GM12878 (cell line): ENCODE measurements at regions not wholly inside any gene's neighbourhood (a gene's known extent, or its start where the extent isn't known, plus 50 kb on each side); places are given as distances from the start of the nearest gene placed in this dataset.

Source experiments
- ATAC-seq: fragments of 200-7000 bp; cut with Tn5 transposase; 3 replicates; pipeline ENCODE4 v1.9.1; 2020; ENCODE audit warnings: mild to moderate bottlenecking, moderate library complexity
- BruUV-seq: library from RNA; stranded (reverse); fragments of 400-500 nt; replicated peaks from 2 replicates; lab custom pipeline; 2021; lab: Mats Ljungman, UMichigan
- CTCF ChIA-PET: fragments of 300-600 bp; sonication (Branson Sonifier 250); formaldehyde crosslinking; extraction: SDS; loops from one replicate; lab custom pipeline; 2021; ENCODE audit warnings: inconsistent platforms; lab: Yijun Ruan, JAX
- POLR2A ChIA-PET: fragments of 350-600 bp; formaldehyde crosslinking; extraction: SDS; loops from one replicate; lab custom pipeline; 2021; ENCODE audit warnings: inconsistent platforms; lab: Charles Lee
- RAD21 ChIA-PET: fragments of 300-600 bp; sonication (Branson Sonifier 250); formaldehyde crosslinking; loops from one replicate; lab custom pipeline; 2023; ENCODE audit warnings: antibody characterized with exemption; ENCODE audit not compliant: unreplicated experiment; lab: Charles Lee
- SMC1A ChIA-PET: fragments of 300-600 bp; sonication (Branson Sonifier 250); formaldehyde crosslinking; loops from one replicate; lab custom pipeline; 2023; ENCODE audit not compliant: unreplicated experiment, uncharacterized antibody; lab: Charles Lee
- DNase-seq: peaks from one replicate; pipeline ENCODE4 v3.0.0-alpha.2; 2011; ENCODE audit warnings: low read depth, low spot score
- FAIRE-seq: peaks from 3 replicates; lab custom pipeline; 2011; peaks lifted over from hg19 to GRCh38; lab: Jason Lieb, UNC
- H2AFZ ChIP-seq: 2 replicates; pipeline ENCODE4 v1.6.0; 2011; ENCODE audit warnings: low read depth, low read length, control low read depth; ENCODE audit not compliant: control insufficient read depth
- H3K27ac ChIP-seq: 2 replicates; pipeline ENCODE4 v1.5.1; 2011; ENCODE audit warnings: control low read depth; ENCODE audit not compliant: control insufficient read depth, insufficient read depth
- H3K27me3 ChIP-seq, 2 experiments: replicated peaks in 1 of 2; 2 replicates each; pipeline versions ENCODE4 v1.6.0 to v1.6.1; 2011; ENCODE audit warnings: low read length in 1 of 2; ENCODE audit not compliant: control insufficient read depth in 2 of 2, insufficient read depth in 2 of 2
- H3K36me3 ChIP-seq, 2 experiments: 2 replicates each; pipeline ENCODE4 v1.5.1; 2011; ENCODE audit warnings: low read length in 1 of 2; ENCODE audit not compliant: control insufficient read depth in 2 of 2, insufficient read depth in 2 of 2
- H3K4me1 ChIP-seq: 2 replicates; pipeline ENCODE4 v1.6.1; 2011; ENCODE audit warnings: mild to moderate bottlenecking, low read length, moderate library complexity, mixed read lengths; ENCODE audit not compliant: control insufficient read depth, insufficient read depth
- H3K4me2 ChIP-seq: 2 replicates; pipeline ENCODE4 v1.6.0; 2011; ENCODE audit warnings: control low read depth; ENCODE audit not compliant: control insufficient read depth, insufficient read depth
- H3K4me3 ChIP-seq: fragments of 200-600 bp; sonication (generic); 2 replicates; pipeline ENCODE4 v1.5.1; 2016
- H3K79me2 ChIP-seq: 2 replicates; pipeline ENCODE4 v1.6.0; 2011; ENCODE audit warnings: low read length; ENCODE audit not compliant: control insufficient read depth, insufficient read depth
- H3K9ac ChIP-seq: 2 replicates; pipeline ENCODE4 v1.8.0; 2011; ENCODE audit warnings: low read length, control low read depth, mixed read lengths; ENCODE audit not compliant: control insufficient read depth, insufficient read depth
- H3K9me3 ChIP-seq: replicated peaks from 3 replicates; pipeline ENCODE4 v1.5.1; 2011; ENCODE audit warnings: mild to moderate bottlenecking, low read length; ENCODE audit not compliant: control insufficient read depth, insufficient read depth
- H4K20me1 ChIP-seq: 2 replicates; pipeline ENCODE4 v1.6.0; 2011; ENCODE audit not compliant: control insufficient read depth, insufficient read depth
- BACH1 ChIP-seq: fragments of 450-650 bp; IDR thresholded peaks from 2 replicates; pipeline ENCODE4 v1.6.1; 2017; ENCODE audit warnings: mild to moderate bottlenecking, borderline replicate concordance
- CBX3 ChIP-seq: fragments of 200-600 bp; sonication (generic); IDR thresholded peaks from 2 replicates; pipeline ENCODE4 v1.6.1; 2016; ENCODE audit warnings: low read depth, borderline replicate concordance
- CHD2 ChIP-seq: IDR thresholded peaks from 2 replicates; pipeline ENCODE4 v1.6.1; 2011; ENCODE audit warnings: low read depth, low read length, improper control_type of control experiment, borderline replicate concordance
- GABPA ChIP-seq: IDR thresholded peaks from 2 replicates; pipeline ENCODE4 v1.6.1; 2014; ENCODE audit warnings: antibody characterized with exemption, low read depth, mild to moderate bottlenecking, inconsistent platforms
- MTA3 ChIP-seq: IDR thresholded peaks from 2 replicates; pipeline ENCODE4 v1.6.1; 2012; ENCODE audit warnings: low read length, inconsistent platforms, borderline replicate concordance
- MXI1 ChIP-seq: fragments of 150-350 bp; IDR thresholded peaks from 2 replicates; pipeline ENCODE4 v1.6.1; 2011; ENCODE audit warnings: low read depth, mild to moderate bottlenecking, inconsistent platforms, low read length, improper control_type of control experiment
- NFIC ChIP-seq: IDR thresholded peaks from 2 replicates; pipeline ENCODE4 v1.6.1; 2012; ENCODE audit warnings: low read depth, mild to moderate bottlenecking, inconsistent platforms, low read length, moderate library complexity
- RELA ChIP-seq: fragments of 450-650 bp; IDR thresholded peaks from 2 replicates; pipeline ENCODE4 v1.8.0; 2014; ENCODE audit warnings: borderline replicate concordance; ENCODE audit not compliant: partially characterized antibody
- SMAD5 ChIP-seq: IDR thresholded peaks from 2 replicates; pipeline ENCODE4 v1.6.1; 2016; ENCODE audit warnings: antibody characterized with exemption, low read depth
- SREBF1 ChIP-seq: IDR thresholded peaks from 2 replicates; pipeline ENCODE4 v1.6.1; 2012; ENCODE audit warnings: mild to moderate bottlenecking, low read length
- TAF1 ChIP-seq: IDR thresholded peaks from 2 replicates; pipeline ENCODE4 v1.6.1; 2011; ENCODE audit warnings: mild to moderate bottlenecking, low read depth, low read length, borderline replicate concordance
- ZNF622 ChIP-seq: fragments of 450-650 bp; IDR thresholded peaks from 2 replicates; pipeline ENCODE4 v1.6.1; 2017; ENCODE audit warnings: mild to moderate bottlenecking, inconsistent platforms
- ZZZ3 ChIP-seq: IDR thresholded peaks from 2 replicates; pipeline ENCODE4 v1.6.1; 2011; ENCODE audit warnings: low read depth; ENCODE audit not compliant: control insufficient read depth, insufficient read length
- WGBS: methylation state at CpG from one replicate; pipeline ENCODE4 v1.1.6; 2016; ENCODE audit warnings: low lambda C conversion rate; ENCODE audit not compliant: insufficient replicate concordance, insufficient coverage; ENCODE audit errors: missing lambda C conversion rate; 5-methylcytosine and 5-hydroxymethylcytosine counted together
- in situ Hi-C: fragments of 300-500 bp; cut with MboI; formaldehyde crosslinking; loops from 9 replicates; pipeline ENCODE4 v1.14.3; 2018; ENCODE audit warnings: mixed read lengths
- intact Hi-C: fragments of 100-400 bp; cut with micrococcal nuclease; formaldehyde crosslinking; loops from one replicate; pipeline ENCODE4 v1.14.2; 2022; ENCODE audit not compliant: unreplicated experiment
- TF ChIP-seq, protein P1 (sequence below): fragments of 450-650 bp; IDR thresholded peaks from 2 replicates; pipeline ENCODE4 v1.6.1; 2017; ENCODE audit warnings: antibody characterized with exemption, mild to moderate bottlenecking, moderate library complexity
- TF ChIP-seq, protein P2 (sequence below): fragments of 450-650 bp; IDR thresholded peaks from 2 replicates; pipeline ENCODE4 v1.6.1; 2016; ENCODE audit warnings: mild to moderate bottlenecking, moderate library complexity, borderline replicate concordance
- TF ChIP-seq, protein P3 (sequence below): IDR thresholded peaks from 2 replicates; pipeline ENCODE4 v1.6.1; 2011; ENCODE audit warnings: low read depth, low read length, improper control_type of control experiment, borderline replicate concordance

DNA sequence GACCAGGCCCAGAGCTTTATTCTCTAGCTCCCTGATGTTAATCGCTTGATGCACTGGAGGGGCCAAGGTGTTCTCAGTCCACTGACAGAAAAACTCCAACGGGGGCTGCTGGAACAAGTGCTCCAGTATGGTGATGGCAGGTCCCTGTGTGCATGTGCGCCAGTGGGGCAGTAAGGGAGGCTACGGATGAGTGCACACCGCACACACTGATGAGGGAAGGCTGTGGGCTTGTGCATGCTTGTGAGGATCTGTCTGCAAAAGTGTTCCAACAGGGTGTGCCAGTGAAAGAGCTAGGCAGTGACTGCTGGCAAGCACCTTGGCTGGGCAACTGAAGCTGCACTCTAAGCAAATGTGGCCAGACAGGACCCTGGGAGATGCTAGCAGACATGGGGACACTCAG, 229.7 kb upstream of the FOXG1 start:
- POLR2A ChIA-PET = no interaction called here
- no peaks in the 10 kb centered on the region for H4K20me1 ChIP-seq
- no peaks in the 10 kb centered on the region; the same call in 2 of the 3 replicates for H3K9me3 ChIP-seq
- no peak for DNase-seq
- H3K4me1 ChIP-seq = no peaks in the 10 kb centered on the region
- BruUV-seq = no TSS peak
- H3K9ac ChIP-seq = no peak overlapping the region
- H3K27ac ChIP-seq = no peak overlapping the region
- RAD21 ChIA-PET = no interaction called here
- H3K36me3 ChIP-seq = no peaks in the 10 kb centered on the region
- no peaks in the 10 kb centered on the region for H3K79me2 ChIP-seq
- CTCF ChIA-PET = no interaction called here
- no peak overlapping the region for H3K4me3 ChIP-seq
- 39% methylated on average over 5 of the region's 5 CpGs for WGBS
- H3K27me3 ChIP-seq = no peaks in the 10 kb centered on the region
- FAIRE-seq = no peak
- ATAC-seq = no peak
- H2AFZ ChIP-seq = no peak overlapping the region
- no peak for TF ChIP-seq CBX3
- TF ChIP-seq, protein P1, sequence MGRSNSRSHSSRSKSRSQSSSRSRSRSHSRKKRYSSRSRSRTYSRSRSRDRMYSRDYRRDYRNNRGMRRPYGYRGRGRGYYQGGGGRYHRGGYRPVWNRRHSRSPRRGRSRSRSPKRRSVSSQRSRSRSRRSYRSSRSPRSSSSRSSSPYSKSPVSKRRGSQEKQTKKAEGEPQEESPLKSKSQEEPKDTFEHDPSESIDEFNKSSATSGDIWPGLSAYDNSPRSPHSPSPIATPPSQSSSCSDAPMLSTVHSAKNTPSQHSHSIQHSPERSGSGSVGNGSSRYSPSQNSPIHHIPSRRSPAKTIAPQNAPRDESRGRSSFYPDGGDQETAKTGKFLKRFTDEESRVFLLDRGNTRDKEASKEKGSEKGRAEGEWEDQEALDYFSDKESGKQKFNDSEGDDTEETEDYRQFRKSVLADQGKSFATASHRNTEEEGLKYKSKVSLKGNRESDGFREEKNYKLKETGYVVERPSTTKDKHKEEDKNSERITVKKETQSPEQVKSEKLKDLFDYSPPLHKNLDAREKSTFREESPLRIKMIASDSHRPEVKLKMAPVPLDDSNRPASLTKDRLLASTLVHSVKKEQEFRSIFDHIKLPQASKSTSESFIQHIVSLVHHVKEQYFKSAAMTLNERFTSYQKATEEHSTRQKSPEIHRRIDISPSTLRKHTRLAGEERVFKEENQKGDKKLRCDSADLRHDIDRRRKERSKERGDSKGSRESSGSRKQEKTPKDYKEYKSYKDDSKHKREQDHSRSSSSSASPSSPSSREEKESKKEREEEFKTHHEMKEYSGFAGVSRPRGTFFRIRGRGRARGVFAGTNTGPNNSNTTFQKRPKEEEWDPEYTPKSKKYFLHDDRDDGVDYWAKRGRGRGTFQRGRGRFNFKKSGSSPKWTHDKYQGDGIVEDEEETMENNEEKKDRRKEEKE = no peak
- no peak for TF ChIP-seq SREBF1
- no peak for TF ChIP-seq ZZZ3
- TF ChIP-seq BACH1 = no peak
- TF ChIP-seq GABPA = no peak
- TF ChIP-seq CHD2 = no peak
- TF ChIP-seq, protein P2, sequence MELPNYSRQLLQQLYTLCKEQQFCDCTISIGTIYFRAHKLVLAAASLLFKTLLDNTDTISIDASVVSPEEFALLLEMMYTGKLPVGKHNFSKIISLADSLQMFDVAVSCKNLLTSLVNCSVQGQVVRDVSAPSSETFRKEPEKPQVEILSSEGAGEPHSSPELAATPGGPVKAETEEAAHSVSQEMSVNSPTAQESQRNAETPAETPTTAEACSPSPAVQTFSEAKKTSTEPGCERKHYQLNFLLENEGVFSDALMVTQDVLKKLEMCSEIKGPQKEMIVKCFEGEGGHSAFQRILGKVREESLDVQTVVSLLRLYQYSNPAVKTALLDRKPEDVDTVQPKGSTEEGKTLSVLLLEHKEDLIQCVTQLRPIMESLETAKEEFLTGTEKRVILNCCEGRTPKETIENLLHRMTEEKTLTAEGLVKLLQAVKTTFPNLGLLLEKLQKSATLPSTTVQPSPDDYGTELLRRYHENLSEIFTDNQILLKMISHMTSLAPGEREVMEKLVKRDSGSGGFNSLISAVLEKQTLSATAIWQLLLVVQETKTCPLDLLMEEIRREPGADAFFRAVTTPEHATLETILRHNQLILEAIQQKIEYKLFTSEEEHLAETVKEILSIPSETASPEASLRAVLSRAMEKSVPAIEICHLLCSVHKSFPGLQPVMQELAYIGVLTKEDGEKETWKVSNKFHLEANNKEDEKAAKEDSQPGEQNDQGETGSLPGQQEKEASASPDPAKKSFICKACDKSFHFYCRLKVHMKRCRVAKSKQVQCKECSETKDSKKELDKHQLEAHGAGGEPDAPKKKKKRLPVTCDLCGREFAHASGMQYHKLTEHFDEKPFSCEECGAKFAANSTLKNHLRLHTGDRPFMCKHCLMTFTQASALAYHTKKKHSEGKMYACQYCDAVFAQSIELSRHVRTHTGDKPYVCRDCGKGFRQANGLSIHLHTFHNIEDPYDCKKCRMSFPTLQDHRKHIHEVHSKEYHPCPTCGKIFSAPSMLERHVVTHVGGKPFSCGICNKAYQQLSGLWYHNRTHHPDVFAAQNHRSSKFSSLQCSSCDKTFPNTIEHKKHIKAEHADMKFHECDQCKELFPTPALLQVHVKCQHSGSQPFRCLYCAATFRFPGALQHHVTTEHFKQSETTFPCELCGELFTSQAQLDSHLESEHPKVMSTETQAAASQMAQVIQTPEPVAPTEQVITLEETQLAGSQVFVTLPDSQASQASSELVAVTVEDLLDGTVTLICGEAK = no peak
- no peak for TF ChIP-seq MTA3
- no peak for TF ChIP-seq NFIC
- TF ChIP-seq, protein P3, sequence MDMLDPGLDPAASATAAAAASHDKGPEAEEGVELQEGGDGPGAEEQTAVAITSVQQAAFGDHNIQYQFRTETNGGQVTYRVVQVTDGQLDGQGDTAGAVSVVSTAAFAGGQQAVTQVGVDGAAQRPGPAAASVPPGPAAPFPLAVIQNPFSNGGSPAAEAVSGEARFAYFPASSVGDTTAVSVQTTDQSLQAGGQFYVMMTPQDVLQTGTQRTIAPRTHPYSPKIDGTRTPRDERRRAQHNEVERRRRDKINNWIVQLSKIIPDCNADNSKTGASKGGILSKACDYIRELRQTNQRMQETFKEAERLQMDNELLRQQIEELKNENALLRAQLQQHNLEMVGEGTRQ = no peak
- TF ChIP-seq TAF1 = no peak
- no peak for TF ChIP-seq ZNF622
- no peak for TF ChIP-seq RELA
- no peak for TF ChIP-seq SMAD5
- TF ChIP-seq MXI1 = no peak
- intact Hi-C loops (no loop called here), in situ Hi-C loops (no loop called here)
- SMC1A ChIA-PET = no interaction called here
- no peak overlapping the region for H3K4me2 ChIP-seq
